Kidney (tissue), 13 donors: ENCODE measurements at regions not wholly inside any gene's neighbourhood (a gene's known extent, or its start where the extent isn't known, plus 50 kb on each side); places are given as distances from the start of the nearest gene placed in this dataset.

ENCODE experiments used
- DNase-seq, 5 donors: peaks; one replicate each; pipeline ENCODE4 v3.0.0-alpha.2; 2013 to 2020
- FAIRE-seq: peaks from 2 replicates; lab custom pipeline; 2012; peaks lifted over from hg19 to GRCh38; lab: Jason Lieb, UNC
- H3K27ac ChIP-seq, 2 donors: one replicate each; pipeline ENCODE4 v1.7.0; 2013; ENCODE audit warnings: low read depth in 2 of 2, low read length in 2 of 2, inconsistent platforms in 1 of 2
- H3K27me3 ChIP-seq: one replicate; pipeline ENCODE4 v1.7.1; 2013; ENCODE audit warnings: low read length, inconsistent platforms; ENCODE audit not compliant: control insufficient read depth, insufficient read depth
- H3K36me3 ChIP-seq, 3 donors: one replicate each; pipeline versions ENCODE4 v1.7.0 to v1.7.1; 2013; ENCODE audit warnings: low read length in 3 of 3, control low read depth in 1 of 3, inconsistent platforms in 1 of 3; ENCODE audit not compliant: insufficient read depth in 3 of 3, control insufficient read depth in 2 of 3
- H3K4me1 ChIP-seq, 3 donors: one replicate each; pipeline versions ENCODE4 v1.7.0 to v1.7.1; 2013; ENCODE audit warnings: low read length in 3 of 3, inconsistent platforms in 1 of 3, low read depth in 1 of 3; ENCODE audit not compliant: control insufficient read depth in 2 of 3, insufficient read depth in 2 of 3
- H3K4me3 ChIP-seq, 3 donors: one replicate each; pipeline versions ENCODE4 v1.7.0 to v1.8.1; 2013; ENCODE audit warnings: low read length in 3 of 3, control low read depth in 1 of 3, inconsistent platforms in 1 of 3
- H3K9ac ChIP-seq, 3 donors: one replicate each; pipeline versions ENCODE4 v1.7.0 to v1.7.1; 2013; ENCODE audit warnings: low read length in 3 of 3, control low read depth in 1 of 3, inconsistent platforms in 1 of 3
- H3K9me3 ChIP-seq, 3 donors: one replicate each; pipeline versions ENCODE4 v1.7.0 to v1.7.1; 2013; ENCODE audit warnings: low read length in 3 of 3, control low read depth in 1 of 3, inconsistent platforms in 1 of 3; ENCODE audit not compliant: control insufficient read depth in 2 of 3, insufficient read depth in 1 of 3
- CTCF ChIP-seq: IDR thresholded peaks from 3 replicates; pipeline ENCODE4 v1.5.1; 2012; ENCODE audit warnings: mild to moderate bottlenecking, moderate library complexity, borderline replicate concordance; ENCODE audit not compliant: insufficient read depth; ENCODE audit errors: extremely low read depth
- intact Hi-C: fragments of 100-400 bp; cut with DNase I; formaldehyde crosslinking; loops from one replicate; pipeline ENCODE4 v1.11.1; 2022
- donor health status: control.
- donor health status: control.
- donor health status: control.
- donor health status: control.
- donor health status: control.
- donor health status: DM: yes; HTN: yes; CAD: no.
- donor health status: Normal renal cell carcinoma (clear cell type).

- no peaks in the 10 kb centered on the region for H3K27me3 ChIP-seq
- H3K36me3 ChIP-seq, result no peaks in the 10 kb centered on the region
- intact Hi-C loops, result no loop called here
- FAIRE-seq, result no peak
- H3K4me1 ChIP-seq, result no peaks in the 10 kb centered on the region
- H3K9me3 ChIP-seq, result no peaks in the 10 kb centered on the region
- TF ChIP-seq CTCF, result no peak
- no peak overlapping the region for H3K9ac ChIP-seq
- DNase-seq, result no peak
- H3K4me3 ChIP-seq, result no peak overlapping the region
- no peak overlapping the region for H3K27ac ChIP-seq
These were observed 956.5 kb downstream of the TFAP2A start for GRCh38 chr6:9458424-9458823.

- FAIRE-seq, result no peak
- Histone ChIP-seq H3K4me3 (no peak overlapping the region), H3K9me3 (peaks cover 0 to 4% (median 0%) of the 10 kb centered on the region in 3 donors), H3K27ac (no peak overlapping the region), H3K27me3 (no peaks in the 10 kb centered on the region), H3K36me3 (no peaks in the 10 kb centered on the region), H3K4me1 (no peaks in the 10 kb centered on the region), H3K9ac (no peak overlapping the region)
- no peak for TF ChIP-seq CTCF
- intact Hi-C loops, result no loop called here
- peak in 3 of 5 donors; percentile 10 to 18 (median 12) for DNase-seq
These were observed 958.8 kb downstream of the TFAP2A start for GRCh38 chr6:9455864-9456658.

- Histone ChIP-seq H3K36me3 (no peaks in the 10 kb centered on the region), H3K9me3 (no peaks in the 10 kb centered on the region), H3K27ac (no peak overlapping the region), H3K27me3 (no peaks in the 10 kb centered on the region), H3K4me1 (no peaks in the 10 kb centered on the region), H3K9ac (no peak overlapping the region), H3K4me3 (no peak overlapping the region)
- FAIRE-seq, result no peak
- intact Hi-C loops, result no loop called here
- DNase-seq, result no peak
- TF ChIP-seq CTCF, result no peak
These were observed 975.1 kb downstream of the TFAP2A start for GRCh38 chr6:9439621-9440330.
